ENCODE measurements at regions not wholly inside any gene's neighbourhood (a gene's known extent, or its start where the extent isn't known, plus 50 kb on each side); places are given as distances from the start of the nearest gene placed in this dataset.

GRCh38 chr3:82672966-82673365 lies 911.5 kb upstream of the GBE1 start:
- TF ChIP-seq CTCF (IDR thresholded peaks at IDR 0.05; ENCODE audit: insufficient read depth, low read length, poor library complexity, severe bottlenecking) (no peak), EZH2phosphoT487 (conservative IDR thresholded peaks at IDR 0.05; ENCODE audit: low read length) (no peak)

Data from SU-DHL-6 (cell line).